NCI-H748 (cell line): ENCODE measurements at regions not wholly inside any gene's neighbourhood (a gene's known extent, or its start where the extent isn't known, plus 50 kb on each side); places are given as distances from the start of the nearest gene placed in this dataset.
"Not testable (repeated sequence)": the region's sequence is repeated elsewhere in the genome, so short reads cannot be mapped to it uniquely, and the experiment has no call there.

ENCODE experiments used
- DNase-seq: peaks from one replicate; lab custom pipeline; 2025; ENCODE audit not compliant: unreplicated experiment; lab: John Stamatoyannopoulos, UW

DNA sequence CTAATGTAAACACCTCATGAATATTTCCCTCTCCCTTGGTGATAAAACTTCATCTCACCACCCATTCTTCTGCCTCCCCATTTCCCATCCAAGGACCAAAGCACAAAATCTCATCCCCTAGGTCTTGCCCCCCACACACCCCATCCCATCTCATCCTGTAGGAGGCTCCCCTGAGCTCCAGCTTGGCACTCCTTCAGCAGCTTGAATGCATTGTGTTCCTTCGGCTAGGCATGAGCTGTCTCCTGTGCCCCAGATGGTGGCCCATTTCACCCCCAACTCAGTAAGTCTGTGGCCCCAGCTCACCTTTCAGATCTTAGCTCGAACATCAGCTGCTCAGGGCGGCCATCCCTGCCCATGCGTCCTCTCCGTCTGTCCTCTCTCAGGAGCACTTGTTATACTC lies 203.6 kb upstream of the NR2F2 start:
- DNase-seq, result no peak

DNA sequence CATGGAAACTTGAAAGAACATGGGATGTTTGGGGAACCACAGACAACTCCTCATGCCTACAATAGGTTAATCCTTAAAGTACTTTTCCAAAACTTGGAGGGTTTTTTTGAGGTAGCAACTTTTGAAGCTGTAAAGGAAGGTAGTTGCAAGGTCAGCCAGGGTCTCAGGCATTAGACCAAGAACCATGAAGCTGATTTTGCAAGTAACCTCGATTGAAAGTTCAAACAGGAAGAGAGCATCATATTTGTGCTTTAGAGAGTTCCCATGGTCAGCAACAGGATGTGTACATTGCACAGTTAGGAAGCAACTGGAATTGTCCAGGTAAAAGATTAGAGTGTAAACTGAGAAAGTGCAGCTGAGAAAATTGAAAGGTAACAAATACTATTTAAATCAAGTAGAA lies 199.8 kb upstream of the NR2F2 start:
- DNase-seq, result no peak

DNA sequence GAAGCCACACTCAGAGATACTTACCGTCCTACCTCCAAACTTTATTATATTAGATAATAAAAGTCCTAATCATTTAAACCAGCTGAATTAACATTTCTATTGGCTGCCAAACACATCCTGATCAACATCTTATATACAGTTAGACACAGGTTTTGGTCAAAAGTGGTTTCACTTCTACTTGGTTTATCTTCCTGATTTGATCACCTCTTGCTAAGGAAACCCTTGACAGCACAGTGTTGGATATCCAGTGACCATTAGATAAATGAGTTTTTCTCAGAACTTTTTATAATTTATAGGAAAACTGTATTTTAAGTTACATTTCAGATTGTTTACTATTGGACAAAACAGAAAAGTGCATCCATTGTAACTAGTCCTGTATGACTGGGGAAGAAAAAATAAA lies 198.4 kb upstream of the NR2F2 start:
- DNase-seq, result no peak

DNA sequence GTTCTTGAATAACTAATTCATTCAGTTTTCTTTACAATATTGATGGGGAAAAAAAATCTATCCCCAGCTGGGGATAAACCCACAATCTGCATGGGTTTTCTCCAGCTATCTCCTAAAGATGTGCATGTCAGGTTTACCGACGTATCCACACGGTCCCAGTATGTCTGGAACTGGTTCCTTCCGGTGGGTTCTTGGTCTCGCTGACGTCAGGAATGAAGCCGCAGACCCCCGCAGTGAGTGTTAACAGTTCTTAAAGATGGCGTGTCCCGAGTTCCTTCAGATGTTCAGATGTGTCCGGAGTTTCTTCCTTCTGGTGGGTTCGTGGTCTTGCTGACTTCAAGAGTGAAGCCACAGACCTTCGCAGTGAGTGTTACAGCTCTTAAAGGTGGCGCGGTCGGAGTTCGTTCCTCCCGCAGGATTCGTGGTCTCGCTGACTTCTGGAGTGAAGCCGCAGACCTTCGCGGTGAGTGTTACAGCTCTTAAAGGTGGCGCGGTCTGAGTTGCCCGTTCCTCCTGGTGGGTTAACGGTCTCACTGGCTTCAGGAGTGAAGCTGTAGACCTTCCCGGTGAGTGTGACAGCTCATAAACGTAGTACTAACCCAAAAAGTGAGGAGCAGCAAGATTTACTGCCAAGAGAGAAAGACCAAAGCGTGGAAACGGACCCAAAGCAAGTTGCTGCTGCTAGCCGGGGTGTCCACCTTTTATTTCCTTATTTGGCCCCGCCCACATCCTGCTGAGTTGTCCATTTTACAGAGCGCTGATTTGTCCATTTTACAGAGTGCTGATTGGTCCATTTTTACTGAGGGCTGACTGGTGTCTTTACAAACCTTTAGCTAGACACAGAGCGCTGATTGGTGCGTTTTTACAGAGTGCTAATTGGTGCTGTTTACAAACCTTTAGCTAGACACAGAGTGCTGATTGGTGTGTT lies 195.1 kb upstream of the NR2F2 start:
- DNase-seq, result no peak

DNA sequence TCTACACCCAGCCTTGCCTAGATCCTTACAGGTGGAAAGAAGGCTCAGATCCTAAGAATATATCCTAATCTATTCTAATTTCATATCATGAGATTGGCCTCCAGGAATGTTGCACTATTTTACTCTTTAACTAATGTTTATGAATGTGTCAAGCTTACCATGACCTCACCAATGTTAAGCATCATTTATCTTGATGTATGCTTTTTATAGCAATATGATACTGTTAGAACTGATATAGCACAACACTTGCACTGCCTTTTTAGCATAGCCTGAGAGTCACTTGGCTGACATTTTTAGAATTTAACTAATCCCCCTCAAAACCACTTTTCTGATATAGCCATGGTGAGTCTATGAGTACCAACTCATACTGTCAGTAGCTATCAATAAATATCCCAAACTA lies 191.5 kb upstream of the NR2F2 start:
- DNase-seq, result no peak

DNA sequence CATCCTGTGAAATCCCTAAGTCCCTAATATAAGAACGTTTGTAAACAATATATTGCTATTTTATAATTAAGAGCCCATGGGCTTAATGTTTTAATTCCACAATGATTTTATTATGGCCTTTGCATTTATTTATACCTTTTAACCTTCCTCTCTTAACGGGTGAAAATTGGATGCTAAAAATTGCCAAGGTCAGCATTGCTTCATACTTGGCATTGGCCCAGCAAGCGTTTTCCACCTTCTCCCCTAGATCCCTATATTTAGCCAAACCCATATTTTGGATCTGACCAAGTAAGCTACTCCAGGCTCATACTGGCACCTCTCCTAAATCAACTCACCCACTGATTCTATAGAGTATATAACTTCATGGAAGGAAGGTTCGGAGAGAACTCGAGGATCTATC lies 188.0 kb upstream of the NR2F2 start:
- DNase-seq, result no peak

DNA sequence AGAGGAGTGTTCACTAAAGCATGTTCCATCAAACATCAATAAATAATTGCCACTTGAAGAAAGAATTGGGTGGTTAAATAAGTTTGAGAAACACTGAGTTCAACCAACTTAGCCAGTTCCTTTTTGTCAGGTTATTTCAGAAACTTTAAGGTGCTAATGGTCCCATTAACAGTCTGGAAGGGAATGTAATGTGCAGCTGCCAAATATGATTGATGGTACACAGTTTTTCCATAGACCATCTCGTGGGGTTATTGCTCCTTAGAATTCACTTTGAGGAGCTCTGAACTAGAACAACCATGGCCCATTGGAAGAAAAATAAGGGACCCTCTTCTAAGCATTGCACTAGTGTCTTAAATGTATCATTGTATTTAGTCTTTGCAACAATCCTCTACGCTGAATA lies 185.8 kb upstream of the NR2F2 start:
- DNase-seq, result no peak

DNA sequence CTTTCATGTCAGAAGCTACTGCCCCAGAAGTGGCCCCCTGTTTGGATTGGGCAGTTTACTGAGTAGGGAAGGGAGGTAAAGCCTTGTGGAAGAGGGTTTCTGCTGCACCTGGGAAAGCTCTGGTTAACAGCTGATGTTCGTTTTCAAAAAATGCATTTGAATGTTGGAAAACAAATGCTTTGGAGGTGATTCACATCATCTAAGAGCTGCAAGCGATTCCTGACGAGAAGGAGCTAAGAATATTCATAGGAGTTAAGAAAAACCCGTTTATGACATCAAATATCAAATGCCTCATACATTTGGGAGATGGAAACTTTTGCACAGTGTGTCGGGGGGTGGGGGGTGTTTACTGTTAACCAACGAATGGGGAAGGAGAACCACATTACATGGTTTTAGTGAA lies 183.8 kb upstream of the NR2F2 start:
- no peak for DNase-seq

DNA sequence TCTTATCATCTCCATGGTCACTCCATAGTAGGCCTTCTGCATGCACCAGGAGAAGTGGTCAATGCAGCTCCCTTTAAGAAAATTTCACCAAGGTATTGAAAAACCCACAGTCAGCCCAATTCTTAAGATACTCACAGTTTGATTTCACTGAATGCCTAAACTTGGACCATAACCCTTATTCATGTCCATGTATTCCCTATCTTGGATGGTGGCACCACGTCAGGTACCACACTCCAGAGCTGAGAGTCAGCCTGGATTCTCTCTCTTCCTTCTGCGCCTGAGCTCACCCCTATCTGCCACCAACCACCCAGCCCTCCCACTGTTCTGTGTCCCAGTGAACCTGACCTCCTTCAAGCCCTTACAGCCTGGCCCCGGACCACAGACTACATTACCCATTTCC lies 183.2 kb upstream of the NR2F2 start:
- DNase-seq, result no peak

DNA sequence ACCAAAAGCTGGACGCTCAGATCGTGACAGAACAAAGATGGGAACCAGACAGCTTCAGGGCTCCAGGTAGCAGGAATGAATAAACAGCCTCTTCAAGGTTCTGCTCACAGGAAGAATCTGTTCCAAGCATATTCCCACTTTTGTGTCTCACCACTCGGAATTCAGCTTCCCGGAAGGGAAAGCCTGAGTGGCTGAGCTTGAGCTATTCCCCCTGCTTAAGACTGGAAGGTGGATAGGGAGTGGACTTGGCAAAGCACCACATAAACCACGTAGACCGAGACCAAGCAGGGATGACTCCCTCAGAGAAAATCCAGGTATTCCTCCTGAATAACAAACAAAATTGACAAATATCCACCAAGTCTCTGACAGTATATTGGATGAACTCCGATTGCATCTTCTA lies 180.2 kb upstream of the NR2F2 start:
- DNase-seq, result no peak

DNA sequence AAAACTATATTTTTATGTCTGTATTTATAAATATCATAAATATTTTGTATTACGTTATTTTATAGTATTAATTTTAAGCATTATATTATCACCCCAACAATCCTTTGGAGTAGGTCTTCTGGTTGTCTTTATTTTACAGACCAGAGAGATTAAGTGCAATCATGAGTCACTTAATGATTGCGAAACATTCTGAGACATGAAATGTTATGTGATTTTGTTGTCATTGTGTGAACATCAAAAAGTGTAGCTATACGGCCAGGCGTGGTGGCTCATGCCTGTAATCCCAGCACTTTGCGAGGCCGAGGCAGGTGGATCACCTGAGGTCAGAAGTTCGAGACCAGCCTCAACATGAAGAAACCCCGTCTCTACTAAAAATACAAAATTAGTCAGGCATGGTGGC lies 178.8 kb upstream of the NR2F2 start:
- not testable (repeated sequence) for DNase-seq

DNA sequence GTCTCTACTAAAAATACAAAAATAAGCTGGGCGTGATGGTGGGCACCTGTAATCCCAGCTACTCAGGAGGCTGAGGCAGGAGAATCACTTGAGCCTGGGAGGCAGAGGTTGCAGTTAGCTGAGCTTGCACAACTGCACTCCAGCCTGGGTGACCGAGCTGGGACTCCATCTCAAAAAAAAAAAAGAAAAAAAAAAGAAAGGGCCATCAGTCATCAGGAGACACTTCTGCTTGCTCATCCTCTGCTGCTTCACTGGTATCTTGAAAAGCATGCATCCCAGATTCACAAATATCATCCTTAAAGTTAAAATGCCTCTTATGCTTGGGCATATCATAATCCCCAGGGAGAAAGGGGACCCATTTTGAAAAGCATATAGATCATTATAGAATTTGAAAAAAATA lies 176.6 kb upstream of the NR2F2 start:
- no peak for DNase-seq

DNA sequence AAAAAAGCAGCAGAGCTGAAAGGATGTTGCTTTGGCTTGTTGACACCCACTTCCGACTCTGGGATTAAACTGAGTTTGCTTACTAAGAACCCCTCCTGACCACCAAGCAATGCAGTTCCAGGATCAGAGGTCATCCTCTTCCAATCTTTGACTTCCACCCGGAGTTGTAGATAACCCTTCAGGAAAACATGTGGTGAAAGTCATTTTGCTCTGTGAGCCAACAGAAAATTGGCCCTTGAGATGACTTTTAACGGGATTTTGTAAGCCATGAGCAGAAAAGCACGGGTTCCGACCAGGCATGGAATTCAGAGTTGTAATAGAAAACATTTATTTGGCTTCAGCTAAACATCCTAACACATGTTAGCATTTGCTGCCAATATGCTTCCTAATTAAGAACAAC lies 171.6 kb upstream of the NR2F2 start:
- no peak for DNase-seq

DNA sequence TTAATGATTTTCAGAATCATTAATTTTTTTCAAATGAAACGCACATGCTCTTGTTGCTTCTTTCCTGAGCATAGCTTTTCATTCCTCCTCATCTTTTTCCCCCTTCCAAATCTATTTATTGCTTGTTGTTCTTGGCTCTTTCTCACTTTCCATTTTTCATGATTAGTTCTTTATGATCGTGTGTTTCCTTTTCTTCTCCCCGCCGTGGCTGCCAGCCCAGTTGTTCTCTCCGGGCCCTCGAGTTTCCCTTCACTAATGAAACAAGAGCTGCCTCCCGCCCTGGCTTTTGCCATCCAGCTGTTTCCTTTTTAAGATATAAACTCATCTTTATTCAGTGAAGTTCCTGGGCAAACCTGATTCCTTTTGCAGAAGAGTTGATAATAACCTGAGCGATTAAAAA lies 170.2 kb upstream of the NR2F2 start:
- DNase-seq, result no peak

DNA sequence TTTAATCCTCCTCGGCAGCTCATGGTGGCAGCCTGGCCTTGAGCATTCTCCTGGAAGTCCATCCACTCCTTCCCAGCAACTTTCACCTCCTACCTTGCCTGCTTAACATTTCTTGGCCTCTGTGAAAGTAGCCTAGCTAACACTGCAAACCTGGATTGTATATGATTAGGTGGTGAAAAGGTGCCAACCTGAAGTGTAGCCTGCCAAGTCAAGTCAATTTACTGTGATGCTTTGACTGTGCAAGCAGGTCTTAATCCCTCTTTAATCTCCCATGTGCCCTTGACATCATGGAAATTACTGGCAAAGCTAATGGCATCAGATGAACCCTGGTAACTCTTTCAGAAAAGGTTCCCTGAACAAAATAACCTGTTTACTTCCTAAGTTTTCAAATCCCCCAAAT lies 169.7 kb upstream of the NR2F2 start:
- DNase-seq, result no peak

DNA sequence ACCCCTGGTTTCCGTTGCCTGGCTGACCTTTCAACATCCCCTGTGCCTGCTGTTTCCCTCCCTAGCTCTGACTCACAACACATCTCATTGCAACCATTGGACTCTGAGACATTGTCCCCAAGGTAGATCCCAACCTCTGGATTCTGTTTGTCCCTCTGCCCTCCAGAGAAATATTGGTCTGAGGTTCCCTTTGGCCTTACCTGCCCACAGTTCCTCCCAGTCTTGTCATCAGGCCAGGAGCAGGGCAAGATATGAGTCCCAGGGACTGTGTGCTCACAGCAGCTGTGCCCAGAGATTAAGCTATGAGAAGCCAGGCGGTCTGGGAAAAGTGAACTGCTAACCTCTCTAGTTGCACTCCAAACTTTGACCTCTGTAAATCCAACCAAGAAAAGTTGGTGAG lies 168.2 kb upstream of the NR2F2 start:
- DNase-seq, result no peak

DNA sequence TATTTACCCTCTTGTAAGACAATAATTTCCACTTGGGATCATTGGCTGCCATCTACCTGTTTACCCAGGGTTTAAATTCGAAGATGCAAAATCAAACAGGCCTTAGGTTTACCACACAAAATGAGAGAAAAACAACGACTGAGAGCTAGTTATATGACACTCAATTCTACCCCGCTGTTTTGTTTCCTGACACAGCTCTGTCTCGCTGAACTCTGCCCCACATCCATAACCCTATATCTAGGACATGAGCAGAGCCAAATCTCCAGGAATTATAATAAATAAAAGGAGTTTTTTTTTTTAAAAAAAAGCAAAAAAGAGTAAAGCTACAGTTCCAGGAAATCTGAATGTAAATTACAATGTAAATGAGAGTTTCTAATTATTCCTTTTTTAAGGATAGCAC lies 165.4 kb upstream of the NR2F2 start:
- no peak for DNase-seq

DNA sequence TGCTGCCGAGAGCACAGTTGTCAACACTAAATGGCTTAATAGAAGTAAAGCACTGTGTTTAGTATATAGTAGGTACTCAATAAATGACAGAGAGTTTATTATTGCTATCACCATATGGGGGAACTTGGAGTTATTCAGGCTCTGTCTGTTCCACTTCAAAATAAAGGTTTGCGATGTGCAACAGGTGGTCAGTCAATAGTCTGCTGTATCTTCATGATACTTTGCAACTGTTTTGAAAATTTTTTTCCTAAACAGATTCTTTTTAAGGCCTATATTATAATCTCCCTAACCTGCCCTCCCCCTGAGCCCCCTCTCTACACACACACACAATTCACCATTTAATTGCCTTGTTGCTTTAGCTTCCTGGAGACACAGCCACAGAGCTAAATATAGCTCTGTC lies 164.7 kb upstream of the NR2F2 start:
- no peak for DNase-seq

DNA sequence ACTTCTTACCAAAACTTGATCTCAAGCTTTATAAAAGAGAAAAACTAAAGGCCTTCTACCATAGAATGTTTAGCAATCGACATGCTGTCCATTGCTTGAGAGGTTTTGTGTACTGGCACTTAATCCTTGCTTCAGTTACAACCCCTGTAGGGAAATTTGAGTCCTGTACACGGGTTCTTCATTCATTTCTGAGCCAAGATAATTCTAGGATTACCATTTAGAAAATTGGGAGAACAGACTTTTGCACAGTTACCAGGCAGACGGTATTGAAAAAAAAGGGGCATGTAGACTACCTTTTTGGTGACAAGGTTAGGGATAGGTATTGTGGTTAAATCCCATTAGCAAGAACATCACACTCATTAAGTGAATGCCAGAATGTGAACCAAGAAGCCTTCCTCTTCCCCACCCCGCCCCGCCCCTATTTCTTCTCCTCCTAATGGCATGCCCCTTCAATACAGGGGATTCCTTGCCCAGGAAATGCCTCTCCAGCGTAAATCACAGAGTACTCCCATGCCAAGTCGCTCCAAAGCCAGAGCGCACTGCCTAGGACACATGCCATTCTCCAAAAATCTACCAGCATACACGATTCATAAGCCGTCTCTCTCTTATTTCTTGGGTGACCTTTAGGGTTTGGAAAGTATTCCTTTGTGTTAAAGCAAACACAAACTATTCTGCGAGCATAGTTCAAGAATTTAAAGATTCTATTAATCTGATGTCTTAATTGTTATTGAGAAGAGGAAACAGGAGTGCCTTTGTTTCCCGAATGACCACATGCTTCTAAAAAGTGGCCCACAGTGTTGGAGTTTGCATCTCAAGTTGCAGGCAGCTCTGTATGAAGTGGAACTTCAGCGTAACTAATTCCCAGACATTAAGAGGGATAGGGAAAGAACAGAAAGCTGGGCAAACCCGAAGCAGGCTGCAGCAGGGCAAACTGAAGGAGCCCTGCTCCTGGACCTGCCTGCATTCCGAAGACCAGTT lies 164.0 kb upstream of the NR2F2 start:
- no peak for DNase-seq

DNA sequence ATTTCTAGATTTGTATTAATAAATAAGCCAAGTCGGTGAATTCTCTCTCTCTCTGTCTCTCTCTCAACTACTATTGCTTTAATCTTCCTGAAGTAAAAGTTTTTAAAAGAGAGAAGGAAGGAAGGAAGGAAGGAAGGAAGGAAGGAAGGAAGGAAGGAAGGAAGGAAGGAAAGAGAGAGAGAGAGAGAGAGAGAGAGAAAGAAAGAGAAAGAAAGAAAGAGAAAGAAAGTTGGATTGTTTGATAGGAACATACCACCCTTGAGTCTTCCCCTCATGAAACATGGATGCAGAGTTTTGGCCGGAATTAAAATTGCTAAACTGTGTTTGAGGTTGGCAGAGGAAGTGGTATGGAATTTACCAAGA lies 159.9 kb upstream of the NR2F2 start:
- DNase-seq, result not testable (repeated sequence)

DNA sequence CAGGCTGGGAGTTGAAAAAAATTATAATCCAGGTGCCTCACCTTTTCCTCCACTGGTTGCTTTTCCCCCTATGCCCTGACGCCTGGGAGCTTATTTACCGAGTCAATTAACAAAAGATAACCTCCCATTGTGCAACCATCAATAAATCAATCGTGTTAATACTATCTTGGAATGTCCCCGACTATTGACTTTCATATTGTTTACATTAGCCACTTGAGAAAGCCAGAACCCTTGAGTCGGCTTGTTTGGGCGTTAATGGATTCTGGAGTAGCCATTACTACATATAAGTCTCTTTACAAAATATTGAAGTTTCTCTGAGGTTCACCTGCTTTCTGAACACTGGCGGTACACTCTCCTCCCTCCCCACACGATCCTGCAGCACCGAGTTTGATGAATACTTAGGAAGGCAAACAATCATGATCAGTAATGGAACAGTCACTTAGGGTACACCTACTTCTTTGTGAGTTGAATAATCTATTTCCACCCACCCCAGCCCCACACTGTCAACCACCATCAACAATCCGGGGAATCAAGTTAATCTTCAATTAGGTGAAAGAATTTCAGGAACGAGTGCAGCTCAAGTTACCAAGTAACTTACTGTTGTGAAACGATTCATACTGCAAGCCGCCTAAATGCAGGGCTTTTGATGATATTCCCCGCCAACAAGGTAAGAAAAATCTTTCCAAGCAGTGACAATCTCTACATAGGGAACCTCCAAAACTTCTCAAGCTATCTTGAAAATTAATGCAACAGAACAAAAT lies 159.3 kb upstream of the NR2F2 start:
- DNase-seq, result peak; percentile 0
